Eye (tissue), 1 donor: ENCODE measurements at regions not wholly inside any gene's neighbourhood (a gene's known extent, or its start where the extent isn't known, plus 50 kb on each side); places are given as distances from the start of the nearest gene placed in this dataset.
"Not testable (repeated sequence)": the region's sequence is repeated elsewhere in the genome, so short reads cannot be mapped to it uniquely, and the experiment has no call there.

Source experiments
- DNase-seq: peaks from one replicate; pipeline ENCODE4 v3.0.0-alpha.2; 2015

GRCh38 chr7:106518967-106519366 lies 142.0 kb downstream of the CCDC71L start:
- no peak for DNase-seq

GRCh38 chr7:106518239-106518638 lies 142.7 kb downstream of the CCDC71L start:
- no peak for DNase-seq

- no peak for DNase-seq
These were observed 143.4 kb downstream of the CCDC71L start for GRCh38 chr7:106517508-106517907.

- DNase-seq, result no peak
These were observed 145.6 kb downstream of the CCDC71L start for GRCh38 chr7:106515321-106515720.

- DNase-seq, result no peak
These were observed 146.1 kb downstream of the CCDC71L start for GRCh38 chr7:106514881-106515280.

- DNase-seq, result no peak
These were observed 148.7 kb downstream of the CCDC71L start for GRCh38 chr7:106512217-106512616.

GRCh38 chr7:106504645-106505044 lies 156.3 kb downstream of the CCDC71L start:
- no peak for DNase-seq

GRCh38 chr7:106504207-106504606 lies 156.8 kb downstream of the CCDC71L start:
- DNase-seq, result no peak

GRCh38 chr7:106503626-106504025 lies 157.3 kb downstream of the CCDC71L start:
- DNase-seq, result no peak

- no peak for DNase-seq
These were observed 159.1 kb downstream of the CCDC71L start for GRCh38 chr7:106501605-106502580.

- DNase-seq, result no peak
These were observed 161.1 kb downstream of the CCDC71L start for GRCh38 chr7:106499897-106500296.

GRCh38 chr7:106498005-106498404 lies 163.0 kb downstream of the CCDC71L start:
- not testable (repeated sequence) for DNase-seq

- no peak for DNase-seq
These were observed 167.8 kb downstream of the CCDC71L start for GRCh38 chr7:106493041-106493731.

- DNase-seq, result no peak
These were observed 172.5 kb downstream of the CCDC71L start for GRCh38 chr7:106488465-106488864.

- DNase-seq, result no peak
These were observed 173.1 kb downstream of the CCDC71L start for GRCh38 chr7:106487892-106488291.

- DNase-seq, result peak; percentile 18
These were observed 174.6 kb downstream of the CCDC71L start for GRCh38 chr7:106486331-106486730.

GRCh38 chr7:106485919-106486318 lies 175.0 kb downstream of the CCDC71L start:
- no peak for DNase-seq

- peak; percentile 21 for DNase-seq
These were observed 175.9 kb downstream of the CCDC71L start for GRCh38 chr7:106485031-106485551.

- DNase-seq, result no peak
These were observed 176.4 kb downstream of the CCDC71L start for GRCh38 chr7:106484562-106484961.

- DNase-seq, result no peak
These were observed 178.9 kb downstream of the CCDC71L start for GRCh38 chr7:106482091-106482490.

- DNase-seq, result no peak
These were observed 180.3 kb downstream of the CCDC71L start for GRCh38 chr7:106480616-106481031.

GRCh38 chr7:106480161-106480579 lies 180.8 kb downstream of the CCDC71L start:
- DNase-seq, result no peak

- no peak for DNase-seq
These were observed 184.2 kb downstream of the CCDC71L start for GRCh38 chr7:106476751-106477150.

GRCh38 chr7:106472741-106473140 lies 188.0 kb upstream of the NAMPT start:
- no peak for DNase-seq
